ENCODE measurements at regions not wholly inside any gene's neighbourhood (a gene's known extent, or its start where the extent isn't known, plus 50 kb on each side); places are given as distances from the start of the nearest gene placed in this dataset.

- no peak for TF ChIP-seq PRMT5 (CRISPR knock-in tag; IDR thresholded peaks at IDR 0.05)
- TF ChIP-seq SMAD3 (CRISPR knock-in tag; conservative IDR thresholded peaks at IDR 0.05), result peak; percentile 6; the same call in 1 of the 2 replicates
- 0 out of 2 replicates have a peak, but pooled peaks have one; percentile 40 for TF ChIP-seq RNF2 (IDR thresholded peaks at IDR 0.05)
- TF ChIP-seq TFE3 (CRISPR knock-in tag; IDR thresholded peaks at IDR 0.05), result peak; percentile 86
- TF ChIP-seq MGA (IDR thresholded peaks at IDR 0.05), result peak; percentile 95
- peak; percentile 60; the same call in 1 of the 2 replicates for TF ChIP-seq NFXL1 (CRISPR knock-in tag; IDR thresholded peaks at IDR 0.05)
- no peak for TF ChIP-seq E2F3 (CRISPR knock-in tag; IDR thresholded peaks at IDR 0.05)
- TF ChIP-seq NFE2 (IDR thresholded peaks at IDR 0.05; ENCODE audit: low read depth), result no peak
- no peak for TF ChIP-seq ZBTB8A (IDR thresholded peaks at IDR 0.05; ENCODE audit: partially characterized antibody)
- no peak for TF ChIP-seq MLX (CRISPR knock-in tag; conservative IDR thresholded peaks at IDR 0.05)
- TF ChIP-seq ZNF76 (CRISPR knock-in tag; IDR thresholded peaks at IDR 0.05; ENCODE audit: borderline replicate concordance), result peak; percentile 80
- peak; percentile 23; the same call in 1 of the 2 replicates for TF ChIP-seq GABPA (tag; conservative IDR thresholded peaks at IDR 0.05; ENCODE audit: low read depth)
- peak; percentile 86; the same call in 1 of the 2 replicates for TF ChIP-seq BCOR (IDR thresholded peaks at IDR 0.05)
- 0 out of 2 replicates have a peak, but pooled peaks have one; percentile 14 for TF ChIP-seq ZNF707 (CRISPR knock-in tag; conservative IDR thresholded peaks at IDR 0.05)
- peak; percentile 76 for TF ChIP-seq CTBP1 (IDR thresholded peaks at IDR 0.05; ENCODE audit: borderline replicate concordance)
Measured at GRCh38 chr5:173671121-173671949, 54.9 kb upstream of the BOD1 start (continued).

All from K562 (cell line).